ENCODE measurements at regions not wholly inside any gene's neighbourhood (a gene's known extent, or its start where the extent isn't known, plus 50 kb on each side); places are given as distances from the start of the nearest gene placed in this dataset.
"Not testable (repeated sequence)": the region's sequence is repeated elsewhere in the genome, so short reads cannot be mapped to it uniquely, and the experiment has no call there.

- no peak for DNase-seq
These were observed 1607.4 kb downstream of the C4orf33 start for GRCh38 chr4:130703211-130703935.

GRCh38 chr4:130705023-130705422 is 1609.1 kb downstream of the C4orf33 start:
- no peak for DNase-seq

- DNase-seq: no peak
These were observed 1616.1 kb downstream of the C4orf33 start for GRCh38 chr4:130712038-130712437.

- DNase-seq: no peak
These were observed 1618.1 kb downstream of the C4orf33 start for GRCh38 chr4:130714006-130714405.

GRCh38 chr4:130722361-130722760 is 1626.4 kb downstream of the C4orf33 start:
- no peak for DNase-seq

- no peak for DNase-seq
These were observed 1640.7 kb downstream of the C4orf33 start for GRCh38 chr4:130736436-130737185.

GRCh38 chr4:130738233-130738632 is 1642.3 kb downstream of the C4orf33 start:
- DNase-seq: no peak

GRCh38 chr4:130747842-130748241 is 1651.9 kb downstream of the C4orf33 start:
- DNase-seq: no peak

- no peak for DNase-seq
These were observed 1658.0 kb downstream of the C4orf33 start for GRCh38 chr4:130753926-130754325.

GRCh38 chr4:130760246-130760645 is 1664.3 kb downstream of the C4orf33 start:
- no peak for DNase-seq

GRCh38 chr4:130767384-130767783 is 1671.4 kb downstream of the C4orf33 start:
- not testable (repeated sequence) for DNase-seq

- DNase-seq: not testable (repeated sequence)
These were observed 1677.0 kb downstream of the C4orf33 start for GRCh38 chr4:130772966-130773365.

GRCh38 chr4:130808492-130808891 is 1712.5 kb downstream of the C4orf33 start:
- no peak for DNase-seq

GRCh38 chr4:130812117-130812765 is 1716.3 kb downstream of the C4orf33 start:
- DNase-seq: no peak

GRCh38 chr4:130814896-130815295 is 1718.9 kb downstream of the C4orf33 start:
- DNase-seq: no peak

- DNase-seq: no peak
These were observed 1724.5 kb downstream of the C4orf33 start for GRCh38 chr4:130820448-130820847.

GRCh38 chr4:130825284-130825683 is 1729.3 kb downstream of the C4orf33 start:
- no peak for DNase-seq

GRCh38 chr4:130850019-130850524 is 1754.1 kb downstream of the C4orf33 start:
- DNase-seq: no peak

GRCh38 chr4:130851107-130851506 is 1755.2 kb downstream of the C4orf33 start:
- no peak for DNase-seq

GRCh38 chr4:130851932-130852331 is 1756.0 kb downstream of the C4orf33 start:
- no peak for DNase-seq

- no peak for DNase-seq
These were observed 1759.6 kb downstream of the C4orf33 start for GRCh38 chr4:130855533-130855932.

- no peak for DNase-seq
These were observed 1764.0 kb downstream of the C4orf33 start for GRCh38 chr4:130859991-130860390.

- DNase-seq: no peak
These were observed 1801.0 kb downstream of the C4orf33 start for GRCh38 chr4:130896920-130897319.

GRCh38 chr4:130901321-130901720 is 1805.4 kb downstream of the C4orf33 start:
- no peak for DNase-seq
